Stimulated activated CD4-positive, alpha-beta T cell treated with anti-CD3 and anti-CD28 coated beads, Interleukin-2, amount 100 ng/mL, for 24 hours (primary cell): ENCODE measurements at regions not wholly inside any gene's neighbourhood (a gene's known extent, or its start where the extent isn't known, plus 50 kb on each side); places are given as distances from the start of the nearest gene placed in this dataset.
"Not testable (repeated sequence)": the region's sequence is repeated elsewhere in the genome, so short reads cannot be mapped to it uniquely, and the experiment has no call there.

ENCODE experiments used
- DNase-seq, 2 donors: peaks; one replicate each; pipeline ENCODE4 v3.0.0-alpha.2; 2020

DNA sequence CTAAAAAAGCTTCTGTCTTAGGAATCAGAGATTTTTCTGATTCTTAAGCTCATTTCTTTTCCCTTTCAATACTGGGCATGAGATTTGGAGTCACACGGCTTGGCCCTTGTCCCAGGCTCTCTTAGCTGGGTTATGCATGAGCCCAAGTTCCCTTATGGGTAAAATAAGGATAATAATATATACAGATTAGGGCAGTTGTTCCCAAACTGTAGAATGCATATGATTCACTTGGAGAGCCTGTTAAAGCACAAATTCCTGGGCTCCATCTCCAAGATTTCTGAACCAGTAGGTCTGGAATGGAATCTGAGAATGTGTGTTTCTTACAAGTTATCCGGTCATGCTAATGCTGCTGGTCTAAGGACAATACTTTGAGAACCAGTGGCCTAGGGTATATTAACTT, 154.0 kb downstream of the REEP3 start:
- DNase-seq, result no peak

DNA sequence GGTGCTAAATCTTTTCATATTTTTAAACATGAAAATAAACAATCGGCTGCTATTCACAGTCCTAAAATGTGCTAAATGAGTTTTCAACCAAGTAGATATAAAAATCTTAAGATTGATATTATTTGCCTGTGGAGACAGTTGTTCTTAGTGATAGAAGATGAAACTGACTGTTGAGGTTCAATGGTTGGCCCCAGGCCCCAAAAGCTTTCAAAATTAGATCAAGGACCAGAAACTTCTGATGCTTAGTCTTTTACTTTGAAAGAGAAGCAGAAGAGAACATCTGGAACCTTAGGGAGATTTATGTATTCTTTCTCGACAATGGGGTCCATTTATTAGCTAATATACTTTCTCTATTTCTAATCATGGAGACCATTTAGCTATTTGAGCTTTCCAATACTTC, 155.8 kb downstream of the REEP3 start:
- DNase-seq, result no peak

DNA sequence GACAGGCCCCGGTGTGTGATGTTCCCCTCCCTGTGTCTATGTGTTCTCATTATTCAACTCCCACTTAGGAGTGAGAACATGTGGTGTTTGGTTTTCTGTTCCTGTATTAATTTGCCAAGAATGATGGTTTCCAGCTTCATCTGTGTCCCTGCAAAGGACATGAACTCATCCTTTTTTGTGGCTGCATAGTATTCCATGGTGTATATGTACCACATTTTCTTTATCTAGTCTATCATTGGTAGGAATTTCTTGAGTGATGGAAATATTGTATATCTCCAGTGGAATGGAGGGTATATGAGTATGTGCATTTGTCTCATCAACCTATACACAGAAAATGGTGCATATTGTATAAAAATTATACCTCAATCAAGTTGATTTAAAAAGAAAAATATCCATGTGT, 159.3 kb downstream of the REEP3 start:
- not testable (repeated sequence) for DNase-seq

DNA sequence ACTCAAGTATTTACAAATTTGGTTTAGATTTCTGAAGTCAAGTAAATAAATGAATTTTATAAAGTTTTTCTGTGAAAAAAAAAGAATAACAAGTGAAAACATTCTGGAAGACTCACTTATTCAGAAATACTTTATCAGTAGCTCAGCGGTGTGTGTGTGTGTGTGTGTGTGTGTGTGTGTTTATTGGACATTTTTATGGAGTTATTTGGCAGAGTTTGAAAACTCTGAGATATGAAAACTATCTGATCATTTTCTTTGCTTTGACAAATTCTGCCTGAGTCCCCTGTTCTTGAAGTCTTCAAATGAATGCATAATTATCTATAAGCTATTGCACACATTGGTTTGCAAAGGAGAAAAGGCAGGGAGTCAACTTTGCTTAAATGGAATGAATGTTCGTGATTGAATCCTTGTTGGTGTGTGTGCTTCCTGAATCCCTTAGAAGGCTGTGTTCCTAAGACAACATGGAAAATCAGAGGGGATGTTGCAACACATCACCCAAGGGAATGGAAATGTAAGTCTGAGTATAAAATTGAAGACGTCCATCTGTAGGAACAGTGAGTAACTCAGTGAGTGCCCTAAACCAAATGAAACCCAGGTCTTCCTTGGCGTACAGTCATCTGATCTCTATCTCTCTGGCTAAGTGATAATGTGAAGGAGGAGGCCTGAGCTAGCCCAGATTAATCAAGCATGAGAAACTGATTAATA, 160.9 kb downstream of the REEP3 start:
- DNase-seq, result no peak

DNA sequence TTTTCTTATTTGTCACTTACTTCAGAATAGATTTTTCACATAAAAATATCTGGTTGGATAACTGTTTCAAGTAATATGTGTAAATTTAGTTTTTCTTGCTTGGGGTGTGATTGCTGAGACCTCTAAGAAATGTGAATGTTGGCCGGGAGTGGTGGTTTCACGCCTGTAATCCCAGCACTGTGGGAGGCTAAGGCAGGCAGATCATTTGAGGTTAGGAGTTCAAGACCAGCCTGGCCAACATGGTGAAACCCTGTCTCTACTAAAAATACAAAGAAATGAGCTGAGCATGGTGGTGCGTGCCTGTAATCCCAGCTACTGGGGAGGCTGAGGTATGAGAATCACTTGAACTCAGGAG, 161.5 kb downstream of the REEP3 start:
- not testable (repeated sequence) for DNase-seq

DNA sequence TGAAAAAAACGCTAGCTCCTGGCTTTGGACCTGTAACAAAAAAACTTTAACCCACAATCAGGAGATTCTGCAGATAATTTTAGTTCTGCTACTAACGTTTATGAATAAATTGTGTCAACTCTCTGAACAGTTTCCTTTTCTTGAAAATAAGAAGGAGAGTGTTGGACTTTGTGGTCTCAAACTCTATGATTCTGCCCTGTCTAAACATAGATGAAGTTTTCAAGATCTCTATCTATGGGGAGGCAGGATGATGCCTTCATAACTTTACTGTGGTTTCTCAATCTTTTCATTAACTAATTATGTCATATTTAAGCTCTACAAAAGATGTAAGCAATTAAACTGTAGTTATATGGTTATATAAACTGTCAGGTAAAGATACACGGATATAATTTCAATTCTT, 162.0 kb downstream of the REEP3 start:
- DNase-seq, result no peak

DNA sequence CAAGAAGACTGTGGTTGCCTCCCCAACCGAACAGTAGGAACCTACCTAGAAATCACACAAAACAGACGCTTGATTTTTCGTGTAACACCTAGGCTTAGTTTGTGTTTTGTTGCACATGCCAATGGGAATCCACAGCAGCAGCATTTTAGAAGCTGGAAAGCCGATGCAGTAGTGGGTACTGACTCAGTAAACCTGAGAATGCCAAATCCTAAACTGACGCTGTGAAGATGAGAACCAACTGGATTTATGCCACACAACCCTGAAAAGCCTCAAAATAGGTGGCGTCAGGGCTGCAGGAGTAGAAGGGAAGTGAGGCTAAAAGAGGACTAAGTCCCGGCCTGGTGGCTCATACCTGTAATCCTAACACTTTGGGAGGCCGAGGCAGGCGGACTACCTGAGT, 162.5 kb downstream of the REEP3 start:
- no peak for DNase-seq

DNA sequence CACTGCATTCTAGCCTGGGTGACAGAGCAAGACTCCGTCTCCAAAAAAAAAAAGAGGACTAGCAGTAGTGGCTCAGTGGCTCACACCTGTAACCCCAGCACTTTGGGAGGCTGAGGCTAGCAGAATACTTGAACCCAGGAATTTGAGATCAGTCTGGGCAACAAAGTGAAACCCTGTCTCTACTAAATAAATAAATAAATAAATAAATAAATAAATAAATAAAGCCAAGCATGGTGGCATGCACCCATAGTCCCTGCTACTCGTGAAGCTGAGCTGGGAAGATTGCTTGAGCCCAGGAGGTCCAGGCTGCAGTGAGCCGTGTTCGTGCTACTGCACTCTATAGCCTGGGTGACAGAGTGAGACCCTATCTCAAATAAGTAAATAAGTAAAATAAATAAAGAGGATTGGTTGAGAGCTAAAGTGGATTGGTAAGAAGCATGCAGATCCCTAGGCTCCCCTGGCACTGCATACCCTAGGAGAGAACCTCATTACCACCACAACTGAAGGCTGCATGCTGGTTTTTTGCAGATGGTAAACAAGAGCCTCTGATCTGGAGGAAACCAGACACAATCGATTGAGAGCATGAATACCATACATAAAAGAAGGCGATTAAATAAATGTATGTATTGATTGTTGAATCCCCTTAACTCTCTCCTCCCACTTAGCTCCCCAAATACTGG, 163.2 kb downstream of the REEP3 start:
- DNase-seq, result no peak

DNA sequence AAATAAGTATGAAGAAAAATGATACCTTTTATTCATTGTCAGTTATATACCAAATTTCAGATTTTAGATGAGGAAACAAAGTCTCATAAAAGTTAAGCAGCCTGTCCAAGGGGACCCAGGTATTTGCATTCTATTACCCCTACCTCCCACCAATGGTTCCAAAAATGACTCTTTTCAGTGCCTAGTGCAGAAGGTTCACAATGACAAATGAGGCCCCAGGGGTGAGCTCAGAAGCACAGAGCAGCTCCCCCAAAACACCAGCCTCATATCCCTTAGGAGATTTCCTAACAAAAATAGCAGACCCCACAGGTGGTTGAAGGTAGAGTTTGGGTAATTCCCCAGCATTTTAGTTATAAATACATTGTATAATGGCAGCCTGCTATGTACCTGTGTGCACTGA, 168.6 kb downstream of the REEP3 start:
- DNase-seq, result no peak

DNA sequence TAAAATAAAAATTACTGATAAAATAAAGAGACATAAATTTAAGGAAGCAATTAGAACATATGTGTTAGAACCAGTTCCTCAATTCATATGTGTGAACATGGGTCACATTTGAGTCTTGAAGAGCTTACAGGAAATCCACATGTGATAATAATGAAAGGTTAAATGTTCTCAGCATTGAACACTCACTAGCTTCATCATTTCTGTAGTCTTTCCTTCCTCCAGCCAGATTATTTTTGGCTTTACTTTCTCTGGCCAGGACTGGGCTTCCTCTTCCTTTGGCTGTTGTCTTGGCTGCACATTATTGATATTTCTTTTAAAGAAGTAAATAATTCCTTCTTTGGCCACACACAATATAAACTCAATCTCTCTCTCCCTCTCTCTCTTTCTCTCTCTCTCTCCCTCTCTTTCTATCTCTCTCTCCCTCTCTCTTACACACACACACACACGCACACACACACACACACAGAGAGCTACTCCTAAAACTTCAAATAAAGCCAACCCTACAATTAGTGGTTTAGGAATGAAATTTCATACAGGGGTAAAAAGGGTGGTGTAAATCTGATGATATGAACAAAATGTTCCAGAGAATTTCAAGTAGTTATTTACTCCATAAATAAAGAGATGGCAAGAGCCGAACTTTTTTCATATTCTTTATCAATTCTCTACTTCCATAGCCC, 171.2 kb downstream of the REEP3 start:
- DNase-seq, result no peak

DNA sequence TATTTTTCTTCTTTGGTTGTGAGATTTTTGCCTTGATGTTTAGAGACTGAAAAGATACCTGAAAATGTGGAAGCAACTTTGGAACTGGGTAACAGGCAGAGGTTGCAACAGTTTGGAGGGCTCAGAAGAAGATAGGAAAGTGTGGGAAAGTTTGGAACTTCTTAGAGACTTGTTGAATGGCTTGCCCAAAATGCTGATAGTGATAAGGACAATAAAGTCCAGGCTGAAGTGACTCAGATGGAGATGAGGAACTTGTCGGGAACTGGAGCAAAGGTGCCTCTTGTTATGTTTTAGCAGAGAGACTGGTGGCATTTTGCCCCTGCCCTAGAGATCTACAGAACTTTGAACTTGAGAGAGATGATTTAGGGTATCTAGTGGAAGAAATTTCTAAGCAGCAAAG, 171.8 kb downstream of the REEP3 start:
- DNase-seq, result not testable (repeated sequence)

DNA sequence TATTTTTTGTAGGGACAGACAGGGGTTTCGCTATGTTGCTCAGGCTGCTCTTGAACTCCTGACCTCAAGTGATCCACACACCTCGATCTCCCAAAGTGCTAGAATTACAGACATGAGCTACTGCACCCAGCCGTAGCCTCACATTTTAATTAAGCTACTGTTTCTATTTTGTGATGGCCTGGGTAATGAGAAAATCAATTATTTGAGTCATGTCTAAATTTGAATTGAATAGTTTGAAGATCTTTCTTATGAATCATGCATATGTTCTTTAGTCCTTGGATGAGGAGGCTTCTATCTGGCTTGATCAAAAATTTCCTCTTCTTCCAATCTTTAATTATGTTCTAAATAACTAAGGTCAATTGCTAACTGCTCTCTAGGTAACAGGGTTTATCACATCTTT, 175.0 kb downstream of the REEP3 start:
- no peak for DNase-seq

DNA sequence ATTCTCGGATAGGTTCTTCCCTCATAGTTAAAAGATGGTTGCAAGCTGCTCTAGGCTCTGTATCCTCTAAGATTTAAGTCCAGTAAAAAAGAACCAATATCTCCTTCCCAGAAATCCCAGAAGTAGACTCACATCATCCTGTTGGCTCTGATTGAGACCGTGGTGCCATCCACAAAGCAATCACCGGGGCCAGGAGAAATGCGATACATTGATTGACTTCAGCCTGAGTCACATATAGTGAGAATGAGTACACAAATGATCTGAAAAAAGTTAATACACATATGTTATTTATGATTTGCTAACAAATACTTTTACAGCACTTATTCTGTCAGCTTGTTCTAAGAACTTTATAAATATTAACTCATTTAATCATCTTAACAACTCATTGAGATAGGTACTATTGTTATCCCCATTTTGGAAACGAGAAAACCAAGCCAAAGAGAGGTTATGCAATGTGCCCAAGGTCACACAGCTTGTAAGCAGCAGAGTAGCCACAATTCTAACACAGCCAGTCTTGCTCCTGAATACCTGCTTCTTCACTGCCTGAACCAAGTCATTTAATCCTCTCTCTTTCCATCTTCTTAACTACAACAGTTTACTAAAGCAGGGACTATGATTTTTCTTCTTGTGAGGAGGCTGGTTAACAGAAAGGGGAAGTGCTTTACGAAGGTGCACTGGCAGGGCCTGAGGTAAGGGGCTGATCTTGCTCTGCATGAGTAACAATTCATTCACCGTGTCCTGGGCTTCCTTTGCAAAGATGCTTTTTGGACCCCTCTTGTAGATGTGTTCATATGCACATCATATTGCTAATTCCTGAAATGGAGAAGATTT, 177.0 kb downstream of the REEP3 start:
- DNase-seq, result no peak

DNA sequence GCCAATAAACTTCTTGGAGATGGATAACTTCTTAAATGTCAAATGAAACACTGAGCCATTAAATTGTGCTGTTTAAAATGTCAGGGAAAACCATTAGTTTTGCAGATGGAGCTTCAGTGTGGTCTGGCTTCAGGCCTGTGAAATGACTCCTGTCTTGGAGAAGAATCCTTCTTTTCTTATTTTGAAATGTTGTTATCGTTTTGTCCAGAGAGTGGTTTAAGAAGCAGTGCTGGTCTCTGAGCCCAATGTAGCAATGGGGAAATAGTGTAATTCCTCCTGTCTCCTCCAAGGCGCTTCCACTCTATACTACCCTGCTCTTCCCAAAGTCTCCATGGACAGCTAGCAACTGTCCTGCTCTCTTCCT, 177.6 kb downstream of the REEP3 start:
- DNase-seq, result no peak

DNA sequence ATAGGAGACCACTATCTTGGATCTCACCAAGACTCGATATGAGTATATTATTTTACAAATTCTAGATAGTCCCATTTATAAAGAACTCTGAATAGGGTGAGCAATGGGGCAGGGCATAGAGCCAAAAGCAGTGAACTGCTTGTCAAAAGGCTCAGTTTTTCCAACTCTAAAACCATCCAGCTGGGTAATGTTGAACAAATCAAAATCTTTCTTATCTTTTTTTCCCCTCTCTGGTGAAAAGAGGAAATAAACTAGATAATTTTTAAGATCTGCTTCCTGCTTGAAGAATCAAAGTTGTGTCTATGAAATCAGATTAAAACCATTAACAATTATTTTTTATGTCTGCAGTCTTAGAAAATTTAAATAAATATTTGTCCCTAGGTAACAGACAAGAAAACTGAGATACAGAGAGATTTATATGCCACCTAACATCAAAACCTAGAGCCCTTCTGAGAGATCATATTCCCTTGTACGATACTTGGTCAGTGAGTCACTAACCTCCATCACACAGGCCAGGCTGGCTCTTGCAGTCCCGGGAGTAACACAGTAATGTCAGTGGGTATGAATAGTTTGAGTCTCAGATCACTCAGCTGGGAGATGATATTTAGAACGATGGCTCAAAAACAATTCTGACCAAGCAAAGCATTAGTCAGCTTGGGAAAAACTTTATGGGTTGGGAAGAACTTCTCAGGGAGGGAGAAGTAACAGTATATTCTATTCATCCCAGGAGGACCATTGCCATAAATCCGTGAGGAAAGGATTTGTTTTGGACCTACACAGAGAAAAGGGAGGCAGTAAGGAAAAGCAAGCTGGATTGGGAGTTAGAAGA, 178.8 kb downstream of the REEP3 start:
- DNase-seq, result peak in 1 of 2 donors; percentile 28

DNA sequence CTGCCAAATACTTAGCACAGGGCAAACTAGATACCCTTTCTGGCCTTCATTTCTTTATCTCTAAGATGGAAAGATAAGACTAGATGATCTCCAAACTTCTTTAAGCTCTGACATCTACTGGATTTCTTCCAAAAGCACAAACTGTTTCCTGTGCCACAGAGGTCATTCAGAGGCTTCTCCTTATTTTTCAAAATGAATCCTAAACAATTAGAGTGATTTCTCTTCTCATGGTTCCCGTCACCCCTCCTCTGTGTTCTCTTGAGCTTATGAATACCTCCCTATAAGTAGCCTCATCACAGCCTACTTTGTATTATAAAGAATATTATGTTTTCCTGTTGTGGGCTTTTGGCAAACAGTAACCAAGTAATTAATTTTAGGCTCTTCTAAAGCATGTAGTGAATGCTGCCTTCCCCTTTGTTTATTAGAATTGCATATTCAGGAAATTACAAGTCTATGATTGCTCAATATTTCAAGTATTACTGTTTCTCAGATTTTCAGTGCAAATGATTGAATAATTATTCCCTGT, 179.5 kb downstream of the REEP3 start:
- no peak for DNase-seq

DNA sequence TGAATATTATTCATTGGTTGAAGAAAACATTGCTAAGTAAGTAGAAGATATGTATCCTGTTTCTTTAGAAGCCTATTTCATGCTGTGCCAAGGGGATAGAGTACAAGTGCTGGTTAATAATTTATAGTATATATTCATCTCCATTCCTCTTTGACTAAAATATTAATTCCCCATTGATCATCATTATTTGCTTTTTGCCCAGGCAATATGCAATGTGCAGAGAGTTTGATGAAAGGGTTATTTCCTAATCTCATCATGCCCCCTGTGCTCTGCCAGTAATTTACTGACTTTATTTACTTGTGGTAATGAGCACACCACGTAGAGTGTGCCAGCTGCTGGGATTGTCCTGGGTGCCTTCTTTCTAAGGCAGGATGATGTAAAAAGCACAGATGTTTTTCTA, 180.9 kb downstream of the REEP3 start:
- DNase-seq, result no peak

DNA sequence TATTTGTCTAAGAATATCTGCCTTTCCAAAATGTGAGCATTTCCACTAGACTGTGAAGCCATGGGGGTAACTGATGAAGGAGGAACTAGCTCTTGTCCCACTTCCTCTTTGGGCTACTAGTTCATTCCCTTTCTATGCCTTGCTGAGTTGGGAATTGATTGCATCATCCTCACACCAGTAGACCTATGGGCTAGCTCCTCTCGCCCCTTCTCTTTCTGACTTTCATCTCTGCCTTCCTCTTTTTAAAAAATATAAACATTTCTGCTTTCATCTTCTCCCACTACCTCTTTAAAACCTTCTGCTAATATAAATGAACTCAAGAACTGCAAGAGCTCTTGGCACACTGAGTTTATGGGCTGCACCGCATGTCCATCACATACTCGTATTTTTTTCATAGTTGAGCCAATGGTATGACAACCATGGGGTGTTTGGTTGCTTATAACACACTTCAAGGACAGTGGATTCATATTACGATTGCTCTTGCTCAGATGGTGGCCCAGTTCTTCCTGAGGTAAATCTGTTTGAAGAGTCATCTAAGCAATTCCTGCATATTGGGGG, 182.0 kb downstream of the REEP3 start:
- DNase-seq, result no peak

DNA sequence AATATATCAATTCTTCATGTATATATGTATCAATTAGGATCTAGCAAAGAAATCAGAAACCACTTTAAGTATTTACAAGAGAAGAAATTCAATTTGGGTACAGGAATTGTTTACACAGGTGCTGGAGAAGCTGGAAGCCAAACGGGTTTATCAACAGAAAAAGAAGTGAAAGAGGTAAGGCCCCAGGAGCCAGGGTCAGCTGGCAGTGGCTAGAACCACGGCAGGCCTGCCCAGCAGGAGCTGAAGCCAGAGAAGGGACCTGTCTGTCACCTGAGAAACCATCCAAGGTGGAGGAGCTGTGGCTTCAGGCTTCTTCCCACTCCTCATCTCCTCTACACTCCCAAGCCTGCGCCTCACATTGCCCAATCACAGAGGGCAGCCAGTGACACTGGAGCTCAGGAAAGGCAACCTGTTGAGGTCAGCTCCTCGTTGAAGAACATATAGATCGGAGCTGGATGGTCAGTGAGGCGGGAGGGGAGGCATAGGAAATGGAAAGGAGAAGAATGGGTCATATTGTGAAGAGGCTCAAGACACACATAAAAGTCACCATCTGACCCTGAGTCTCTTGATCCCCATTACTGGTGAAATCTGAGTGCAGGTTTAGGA, 182.6 kb downstream of the REEP3 start:
- DNase-seq, result no peak

DNA sequence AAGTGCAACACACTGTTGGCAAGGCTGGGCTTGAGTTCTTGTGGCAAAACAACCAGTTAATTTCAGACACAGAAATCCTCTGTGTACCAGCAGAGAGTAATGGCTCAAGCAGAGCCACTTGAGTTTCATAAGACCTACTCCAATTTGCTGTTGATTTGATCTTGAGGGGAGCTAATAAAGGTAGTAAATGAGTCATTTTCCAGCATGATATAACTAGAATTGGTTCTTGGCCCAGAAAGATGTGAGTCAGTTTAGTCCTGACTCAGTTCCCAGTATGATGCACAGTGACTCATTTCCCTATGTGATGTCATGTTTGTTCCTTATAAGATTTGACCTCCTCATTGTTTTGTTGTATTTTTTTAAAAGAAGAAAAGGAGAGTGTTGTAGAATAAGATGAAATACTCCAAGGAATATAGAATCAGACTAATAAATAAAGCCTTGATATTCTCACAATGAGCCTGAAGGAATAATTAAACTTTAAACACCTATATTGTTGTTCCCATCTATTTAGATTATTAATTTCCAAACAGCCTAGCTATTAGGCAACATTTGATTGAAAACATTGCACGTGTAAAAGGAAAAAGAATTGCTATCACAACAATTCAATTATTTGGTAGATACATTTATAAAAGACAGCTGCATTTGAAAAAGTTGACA, 186.2 kb downstream of the REEP3 start:
- DNase-seq, result no peak

DNA sequence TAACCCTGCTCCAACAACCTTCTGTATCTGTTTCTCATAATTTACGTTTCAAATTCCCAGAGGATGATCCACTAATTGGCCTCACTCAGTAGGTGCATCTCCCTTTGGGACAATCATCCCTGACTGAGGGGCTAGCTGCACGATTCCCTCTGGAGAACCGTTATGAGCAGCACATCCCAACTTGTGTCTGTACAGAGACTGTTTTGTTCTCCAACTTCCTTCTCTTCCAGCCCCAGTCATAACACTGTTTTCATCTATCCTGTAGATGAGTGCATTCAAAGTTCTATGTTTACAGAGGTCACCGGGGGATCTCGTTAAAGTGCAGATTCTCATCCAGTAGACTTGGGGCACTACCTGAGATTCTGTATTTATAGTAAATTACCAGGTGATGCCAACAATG, 187.2 kb downstream of the REEP3 start:
- DNase-seq, result no peak
